NCI-H748 treated with DMSO at 0.1 percent for 48 hours (cell line): ENCODE measurements at regions not wholly inside any gene's neighbourhood (a gene's known extent, or its start where the extent isn't known, plus 50 kb on each side); places are given as distances from the start of the nearest gene placed in this dataset.

Experiments
- DNase-seq: peaks from one replicate; lab custom pipeline; 2025; lab: John Stamatoyannopoulos, UW

- no peak for DNase-seq
Measured at GRCh38 chr4:65893957-65894755, 223.9 kb upstream of the EPHA5 start.

GRCh38 chr4:65893271-65893670 is 223.0 kb upstream of the EPHA5 start:
- no peak for DNase-seq

- no peak for DNase-seq
Measured at GRCh38 chr4:65880594-65880993, 210.3 kb upstream of the EPHA5 start.

GRCh38 chr4:65868096-65868824 is 198.0 kb upstream of the EPHA5 start:
- no peak for DNase-seq

- no peak for DNase-seq
Measured at GRCh38 chr4:65865489-65865888, 195.2 kb upstream of the EPHA5 start.

- no peak for DNase-seq
Measured at GRCh38 chr4:65861993-65862392, 191.7 kb upstream of the EPHA5 start.

- no peak for DNase-seq
Measured at GRCh38 chr4:65845199-65845773, 175.0 kb upstream of the EPHA5 start.

- no peak for DNase-seq
Measured at GRCh38 chr4:65839164-65839931, 169.1 kb upstream of the EPHA5 start.

- DNase-seq, result no peak
Measured at GRCh38 chr4:65834707-65835106, 164.4 kb upstream of the EPHA5 start.

- no peak for DNase-seq
Measured at GRCh38 chr4:65831828-65832227, 161.5 kb upstream of the EPHA5 start.

- no peak for DNase-seq
Measured at GRCh38 chr4:65825116-65825753, 154.9 kb upstream of the EPHA5 start.

GRCh38 chr4:65819192-65819591 is 148.9 kb upstream of the EPHA5 start:
- no peak for DNase-seq

GRCh38 chr4:65805936-65806335 is 135.6 kb upstream of the EPHA5 start:
- DNase-seq, result no peak

- no peak for DNase-seq
Measured at GRCh38 chr4:65799513-65799912, 129.2 kb upstream of the EPHA5 start.

GRCh38 chr4:65798498-65799127 is 128.3 kb upstream of the EPHA5 start:
- DNase-seq, result no peak

GRCh38 chr4:65791812-65792308 is 121.6 kb upstream of the EPHA5 start:
- no peak for DNase-seq

GRCh38 chr4:65791111-65791811 is 121.0 kb upstream of the EPHA5 start:
- DNase-seq, result no peak

GRCh38 chr4:65789805-65790204 is 119.5 kb upstream of the EPHA5 start:
- no peak for DNase-seq

GRCh38 chr4:65789341-65789740 is 119.1 kb upstream of the EPHA5 start:
- no peak for DNase-seq

- DNase-seq, result no peak
Measured at GRCh38 chr4:65777270-65777669, 107.0 kb upstream of the EPHA5 start.

- DNase-seq, result no peak
Measured at GRCh38 chr4:65773636-65774035, 103.3 kb upstream of the EPHA5 start.
